ENCODE measurements at regions not wholly inside any gene's neighbourhood (a gene's known extent, or its start where the extent isn't known, plus 50 kb on each side); places are given as distances from the start of the nearest gene placed in this dataset.
A peak's percentile ranks its signal among the peaks of the same experiment; 100 is the strongest.

GRCh38 chr13:94829185-94829836 is 117.0 kb upstream of the SOX21 start:
- no peak overlapping the region for H3K18ac ChIP-seq (ENCODE audit: low read depth in 1 of 2, low read length in 2 of 2)
- no peak overlapping the region for H2BK120ac ChIP-seq (ENCODE audit: low read depth, low read length)
- H3K79me1 ChIP-seq (replicated peaks; ENCODE audit: low read length, poor library complexity, severe bottlenecking) = no peaks in the 10 kb centered on the region
- no peak overlapping the region for H3K14ac ChIP-seq (ENCODE audit: low read length in 2 of 2)
- no peak overlapping the region for H4K91ac ChIP-seq (ENCODE audit: low read length)
- H3K36me3 ChIP-seq (ENCODE audit: control insufficient read depth in 1 of 2, insufficient read depth in 2 of 2, low read depth in 1 of 2, low read length in 2 of 2) = no peaks in the 10 kb centered on the region
- no peak overlapping the region for H3K27ac ChIP-seq (ENCODE audit: low read length, poor library complexity, severe bottlenecking)
- no peak overlapping the region for H3K23ac ChIP-seq (ENCODE audit: low read length in 2 of 2)
- H2BK15ac ChIP-seq (ENCODE audit: low read depth, poor library complexity, severe bottlenecking) = no peak overlapping the region
- WGBS = 75% methylated on average over 12 of the region's 12 CpGs
- H2BK12ac ChIP-seq (ENCODE audit: low read length in 2 of 2) = no peak overlapping the region
- H3K9ac ChIP-seq (ENCODE audit: low read length) = no peak overlapping the region
- no peaks in the 10 kb centered on the region for H3K9me3 ChIP-seq (ENCODE audit: control insufficient read depth, low read length)
- no peak for DNase-seq
- no peak overlapping the region for H4K8ac ChIP-seq (ENCODE audit: low read length)
- no peak overlapping the region for H3K4ac ChIP-seq (ENCODE audit: low read depth in 1 of 2, low read length in 2 of 2)
- H3K4me3 ChIP-seq (ENCODE audit: insufficient read depth in 1 of 2, low read depth in 1 of 2, low read length in 2 of 2) = no peak overlapping the region
- no peak overlapping the region for H2AFZ ChIP-seq (ENCODE audit: low read depth, low read length)
- H3K4me2 ChIP-seq (ENCODE audit: low read length, poor library complexity, severe bottlenecking) = no peak overlapping the region
- H3K27me3 ChIP-seq (ENCODE audit: control insufficient read depth in 1 of 2, insufficient read depth in 1 of 2, low read length in 2 of 2) = peaks cover 3 to 12% of the 10 kb centered on the region in 2 experiments
- no peak overlapping the region for H2BK5ac ChIP-seq (ENCODE audit: low read depth, low read length, poor library complexity, severe bottlenecking)
- H2AK5ac ChIP-seq (ENCODE audit: low read length, severe bottlenecking) = no peak overlapping the region
- H3K4me1 ChIP-seq (ENCODE audit: control insufficient read depth, insufficient read depth, low read depth, low read length) = no peaks in the 10 kb centered on the region

GRCh38 chr13:94827566-94827965 is 115.2 kb upstream of the SOX21 start:
- Histone ChIP-seq H2BK12ac (ENCODE audit: low read length in 2 of 2) (no peak overlapping the region), H2BK120ac (ENCODE audit: low read depth, low read length) (no peak overlapping the region), H2AK5ac (ENCODE audit: low read length, severe bottlenecking) (no peak overlapping the region), H3K14ac (ENCODE audit: low read length in 2 of 2) (no peak overlapping the region), H3K4me3 (ENCODE audit: insufficient read depth in 1 of 2, low read depth in 1 of 2, low read length in 2 of 2) (no peak overlapping the region), H2BK15ac (ENCODE audit: low read depth, poor library complexity, severe bottlenecking) (no peak overlapping the region), H3K4ac (ENCODE audit: low read depth in 1 of 2, low read length in 2 of 2) (no peak overlapping the region), H3K23ac (ENCODE audit: low read length in 2 of 2) (no peak overlapping the region), H3K18ac (ENCODE audit: low read depth in 1 of 2, low read length in 2 of 2) (no peak overlapping the region), H3K4me2 (ENCODE audit: low read length, poor library complexity, severe bottlenecking) (no peak overlapping the region), H3K9ac (ENCODE audit: low read length) (no peak overlapping the region), H4K91ac (ENCODE audit: low read length) (no peak overlapping the region), H3K4me1 (ENCODE audit: control insufficient read depth, insufficient read depth, low read depth, low read length) (no peaks in the 10 kb centered on the region), H3K9me3 (ENCODE audit: control insufficient read depth, low read length) (no peaks in the 10 kb centered on the region), H3K27ac (ENCODE audit: low read length, poor library complexity, severe bottlenecking) (no peak overlapping the region), H2BK5ac (ENCODE audit: low read depth, low read length, poor library complexity, severe bottlenecking) (no peak overlapping the region), H3K79me1 (replicated peaks; ENCODE audit: low read length, poor library complexity, severe bottlenecking) (no peaks in the 10 kb centered on the region), H4K8ac (ENCODE audit: low read length) (no peak overlapping the region), H3K27me3 (ENCODE audit: control insufficient read depth in 1 of 2, insufficient read depth in 1 of 2, low read length in 2 of 2) (peaks cover 3 to 11% of the 10 kb centered on the region in 2 experiments), H3K36me3 (ENCODE audit: control insufficient read depth in 1 of 2, insufficient read depth in 2 of 2, low read depth in 1 of 2, low read length in 2 of 2) (no peaks in the 10 kb centered on the region), H2AFZ (ENCODE audit: low read depth, low read length) (no peak overlapping the region)
- no CpG with 5 or more reads among the region's 2 CpGs for WGBS
- no peak for DNase-seq

- Histone ChIP-seq H2BK12ac (ENCODE audit: low read length in 2 of 2) (no peak overlapping the region), H3K27me3 (ENCODE audit: control insufficient read depth in 1 of 2, insufficient read depth in 1 of 2, low read length in 2 of 2) (peaks cover 3 to 11% of the 10 kb centered on the region in 2 experiments), H2AFZ (ENCODE audit: low read depth, low read length) (no peak overlapping the region), H3K23ac (ENCODE audit: low read length in 2 of 2) (no peak overlapping the region), H3K4me3 (ENCODE audit: insufficient read depth in 1 of 2, low read depth in 1 of 2, low read length in 2 of 2) (no peak overlapping the region), H3K27ac (ENCODE audit: low read length, poor library complexity, severe bottlenecking) (no peak overlapping the region), H3K4me2 (ENCODE audit: low read length, poor library complexity, severe bottlenecking) (no peak overlapping the region), H2AK5ac (ENCODE audit: low read length, severe bottlenecking) (no peak overlapping the region), H3K4me1 (ENCODE audit: control insufficient read depth, insufficient read depth, low read depth, low read length) (no peaks in the 10 kb centered on the region), H3K9me3 (ENCODE audit: control insufficient read depth, low read length) (no peaks in the 10 kb centered on the region), H4K8ac (ENCODE audit: low read length) (no peak overlapping the region), H2BK120ac (ENCODE audit: low read depth, low read length) (no peak overlapping the region), H3K4ac (ENCODE audit: low read depth in 1 of 2, low read length in 2 of 2) (no peak overlapping the region), H3K79me1 (replicated peaks; ENCODE audit: low read length, poor library complexity, severe bottlenecking) (no peaks in the 10 kb centered on the region), H3K9ac (ENCODE audit: low read length) (no peak overlapping the region), H2BK15ac (ENCODE audit: low read depth, poor library complexity, severe bottlenecking) (no peak overlapping the region), H3K14ac (ENCODE audit: low read length in 2 of 2) (no peak overlapping the region), H4K91ac (ENCODE audit: low read length) (no peak overlapping the region), H3K18ac (ENCODE audit: low read depth in 1 of 2, low read length in 2 of 2) (no peak overlapping the region), H3K36me3 (ENCODE audit: control insufficient read depth in 1 of 2, insufficient read depth in 2 of 2, low read depth in 1 of 2, low read length in 2 of 2) (no peaks in the 10 kb centered on the region), H2BK5ac (ENCODE audit: low read depth, low read length, poor library complexity, severe bottlenecking) (no peak overlapping the region)
- DNase-seq = peak; percentile 65
- WGBS = 37% methylated on average over 5 of the region's 5 CpGs
Observed at GRCh38 chr13:94825507-94825906, 113.2 kb upstream of the SOX21 start.

- Histone ChIP-seq H3K4me2 (ENCODE audit: low read length, poor library complexity, severe bottlenecking) (no peak overlapping the region), H3K4ac (ENCODE audit: low read depth in 1 of 2, low read length in 2 of 2) (no peak overlapping the region), H3K9ac (ENCODE audit: low read length) (no peak overlapping the region), H2BK5ac (ENCODE audit: low read depth, low read length, poor library complexity, severe bottlenecking) (no peak overlapping the region), H2BK12ac (ENCODE audit: low read length in 2 of 2) (no peak overlapping the region), H3K27me3 (ENCODE audit: control insufficient read depth in 1 of 2, insufficient read depth in 1 of 2, low read length in 2 of 2) (peaks cover 3 to 11% of the 10 kb centered on the region in 2 experiments), H3K4me1 (ENCODE audit: control insufficient read depth, insufficient read depth, low read depth, low read length) (no peaks in the 10 kb centered on the region), H3K18ac (ENCODE audit: low read depth in 1 of 2, low read length in 2 of 2) (no peak overlapping the region), H3K23ac (ENCODE audit: low read length in 2 of 2) (no peak overlapping the region), H2BK15ac (ENCODE audit: low read depth, poor library complexity, severe bottlenecking) (no peak overlapping the region), H2AFZ (ENCODE audit: low read depth, low read length) (no peak overlapping the region), H3K27ac (ENCODE audit: low read length, poor library complexity, severe bottlenecking) (no peak overlapping the region), H4K8ac (ENCODE audit: low read length) (no peak overlapping the region), H3K79me1 (replicated peaks; ENCODE audit: low read length, poor library complexity, severe bottlenecking) (no peaks in the 10 kb centered on the region), H3K4me3 (ENCODE audit: insufficient read depth in 1 of 2, low read depth in 1 of 2, low read length in 2 of 2) (no peak overlapping the region), H2AK5ac (ENCODE audit: low read length, severe bottlenecking) (no peak overlapping the region), H4K91ac (ENCODE audit: low read length) (no peak overlapping the region), H3K36me3 (ENCODE audit: control insufficient read depth in 1 of 2, insufficient read depth in 2 of 2, low read depth in 1 of 2, low read length in 2 of 2) (no peaks in the 10 kb centered on the region), H3K14ac (ENCODE audit: low read length in 2 of 2) (no peak overlapping the region), H2BK120ac (ENCODE audit: low read depth, low read length) (no peak overlapping the region), H3K9me3 (ENCODE audit: control insufficient read depth, low read length) (no peaks in the 10 kb centered on the region)
- no peak for DNase-seq
- WGBS = 78% methylated on average over 3 of the region's 4 CpGs
Observed at GRCh38 chr13:94824601-94825000, 112.3 kb upstream of the SOX21 start.
